Occipital lobe (tissue), 1 donor: ENCODE measurements at regions not wholly inside any gene's neighbourhood (a gene's known extent, or its start where the extent isn't known, plus 50 kb on each side); places are given as distances from the start of the nearest gene placed in this dataset.
"Not testable (repeated sequence)": the region's sequence is repeated elsewhere in the genome, so short reads cannot be mapped to it uniquely, and the experiment has no call there.

ENCODE experiments used
- DNase-seq: peaks from one replicate; lab custom pipeline; 2025; lab: John Stamatoyannopoulos, UW

DNA sequence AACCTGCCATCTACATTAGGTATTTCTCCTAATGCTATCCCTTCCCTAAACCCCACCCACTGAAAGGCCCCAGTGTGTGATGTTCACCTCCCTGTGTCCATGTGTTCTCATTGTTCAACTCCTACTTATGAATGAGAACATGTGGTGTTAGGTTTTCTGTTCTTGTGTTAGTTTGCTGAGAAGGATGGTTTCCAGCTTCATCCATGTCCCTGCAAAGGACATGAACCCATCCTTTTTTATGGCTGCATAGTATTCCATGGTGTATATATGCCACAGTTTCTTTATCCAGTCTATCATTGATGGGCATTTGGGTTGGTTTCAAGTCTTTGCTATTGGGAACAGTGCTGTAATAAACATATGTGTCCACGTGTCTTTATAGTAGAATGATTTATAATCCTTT, 149.2 kb downstream of the PCDH7 start:
- not testable (repeated sequence) for DNase-seq

DNA sequence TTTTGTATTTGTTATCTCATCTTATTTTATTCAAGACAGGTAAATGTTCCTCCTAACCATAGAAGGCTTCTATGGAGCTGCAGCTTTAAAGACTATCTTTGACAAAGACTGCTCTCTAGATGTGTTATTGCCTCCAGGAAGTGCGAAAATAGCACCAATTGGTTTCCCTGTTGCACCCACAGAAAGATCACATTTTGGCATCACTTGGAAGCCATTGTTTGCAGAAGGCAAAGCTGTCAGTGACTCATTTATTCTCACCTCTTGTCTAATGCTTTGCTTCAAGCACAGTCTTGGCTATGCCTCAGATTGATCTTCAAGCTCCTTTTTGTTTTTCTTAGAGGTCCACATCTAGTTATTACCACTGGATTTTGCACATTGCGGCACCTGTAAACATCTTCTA, 150.3 kb downstream of the PCDH7 start:
- DNase-seq = peak; percentile 36

DNA sequence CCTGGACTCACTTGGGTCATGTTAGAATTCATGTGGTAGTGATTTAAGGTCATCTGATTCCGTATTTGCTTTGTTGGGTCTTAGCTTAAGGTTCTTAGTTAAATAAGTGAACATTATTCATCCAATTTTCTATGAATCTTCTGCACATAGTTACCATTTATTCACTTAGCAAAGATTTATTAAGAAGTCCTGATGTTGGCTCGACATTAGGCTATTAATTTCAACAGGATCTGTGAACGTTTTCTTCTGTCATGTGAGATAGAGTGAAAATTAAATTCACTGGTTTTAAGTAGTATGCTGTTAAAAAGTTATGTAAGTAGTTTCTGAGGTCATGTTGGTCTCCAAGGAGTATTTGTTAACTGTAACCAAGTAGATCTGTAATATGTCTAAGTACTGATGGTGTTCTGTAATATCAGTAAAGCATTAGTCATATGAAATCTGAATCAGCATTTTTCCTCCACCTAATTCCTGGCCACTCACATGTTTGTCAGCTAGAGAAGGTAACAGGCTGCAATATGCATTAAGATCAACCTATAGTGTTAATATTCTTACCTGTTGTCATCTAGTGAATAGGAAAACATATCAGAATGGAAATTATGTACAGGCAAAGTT, 155.6 kb downstream of the PCDH7 start:
- no peak for DNase-seq

DNA sequence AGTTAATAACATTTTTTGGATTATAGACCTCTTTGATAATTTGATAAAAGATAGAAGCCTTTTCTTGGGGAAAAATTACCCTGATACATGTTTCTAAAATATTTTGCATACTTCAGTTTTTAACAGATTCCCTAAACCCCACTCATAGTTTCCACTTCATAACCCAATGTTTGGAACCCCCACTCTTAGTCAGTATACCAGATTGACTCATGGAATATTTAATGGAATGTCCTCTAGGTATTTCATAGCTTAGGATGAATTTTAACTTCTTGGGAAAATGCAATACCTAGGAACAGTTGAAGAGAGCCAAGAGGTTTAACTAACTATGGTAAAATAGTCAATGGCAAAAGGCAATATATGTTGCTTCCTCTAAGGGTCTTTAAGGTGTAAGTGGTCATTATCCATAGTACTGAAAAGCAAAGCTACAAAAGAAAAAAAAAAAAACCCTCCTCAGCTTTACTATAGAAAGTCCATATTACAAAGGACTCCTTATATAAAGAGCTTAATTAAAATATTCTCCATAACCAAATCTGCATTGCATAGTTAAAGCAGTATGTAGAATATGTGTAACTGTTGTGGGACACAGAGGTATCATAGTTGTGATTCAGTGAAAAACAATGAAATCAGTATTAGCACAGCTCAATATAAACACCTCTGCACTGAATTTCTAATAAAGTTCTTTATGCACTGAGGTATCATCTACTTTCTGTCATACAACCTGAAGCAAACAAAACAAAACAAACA, 159.9 kb downstream of the PCDH7 start:
- no peak for DNase-seq

DNA sequence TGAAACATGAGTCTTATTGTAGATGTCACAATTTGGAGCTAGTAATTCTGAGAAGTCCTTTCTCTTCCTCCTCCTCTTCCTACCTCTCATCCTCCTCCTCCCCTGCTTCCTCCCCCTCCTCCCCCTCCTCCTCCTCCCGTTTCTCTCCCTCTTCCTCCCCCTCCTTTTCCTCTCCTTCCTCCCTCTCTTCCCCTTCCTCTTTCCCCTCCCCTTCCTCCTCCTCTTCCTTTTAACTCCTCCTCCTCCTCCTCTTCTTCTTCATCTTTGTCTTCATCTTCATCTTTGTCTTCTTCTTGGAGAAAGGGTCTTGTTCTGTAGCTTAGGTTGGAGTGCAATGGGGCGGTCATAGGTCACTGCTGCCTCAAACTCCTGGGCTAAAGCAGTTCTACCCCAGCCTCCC, 161.8 kb downstream of the PCDH7 start:
- DNase-seq = no peak

DNA sequence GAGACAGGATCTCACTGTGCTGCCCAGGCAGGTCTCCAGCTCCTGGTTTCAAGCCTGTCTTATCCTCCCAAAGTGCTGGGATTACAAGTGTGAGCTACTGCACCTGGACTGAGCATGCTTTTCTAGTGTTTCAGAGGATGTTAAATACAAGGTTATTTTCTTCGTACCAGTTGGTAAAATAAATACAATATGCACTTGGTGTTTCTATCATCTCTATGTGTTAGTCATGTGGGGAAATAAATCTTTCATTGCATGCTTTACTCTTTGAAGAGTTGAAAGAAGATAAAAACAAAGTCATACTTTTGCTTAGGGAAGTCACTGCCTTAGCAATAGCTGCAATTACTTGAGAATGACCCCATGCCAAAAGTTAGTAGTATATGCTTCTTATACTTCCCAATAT, 162.3 kb downstream of the PCDH7 start:
- DNase-seq = no peak

DNA sequence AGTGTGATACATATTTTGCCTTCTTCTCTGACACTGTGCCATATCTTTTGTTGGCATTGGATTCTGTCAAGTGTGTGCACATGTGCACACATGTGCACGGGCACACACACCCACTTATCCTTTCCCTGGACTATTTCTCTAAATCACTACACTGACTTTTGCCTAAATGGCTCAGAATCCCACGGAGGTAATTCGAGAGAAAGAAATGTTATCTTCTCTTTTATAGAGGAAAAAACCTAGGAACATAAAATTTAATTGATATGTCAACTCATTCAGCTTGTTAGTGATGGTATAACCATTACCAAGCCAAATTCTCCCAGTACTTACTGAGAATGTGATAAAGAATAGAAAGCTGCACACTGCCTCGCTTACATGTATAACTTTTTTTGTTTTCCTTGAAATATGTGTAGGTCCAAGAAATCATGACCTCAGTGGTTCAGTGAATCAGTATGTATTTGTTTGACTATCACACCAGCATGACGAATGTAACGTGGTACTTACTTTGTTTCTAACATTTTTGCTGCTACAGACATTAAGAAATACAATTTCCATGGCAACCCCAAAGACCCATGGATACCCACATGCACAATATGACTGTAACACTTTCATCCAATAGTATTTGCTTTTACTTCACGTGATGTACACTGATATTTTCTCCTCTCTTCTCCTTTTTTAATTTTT, 163.0 kb downstream of the PCDH7 start:
- no peak for DNase-seq

DNA sequence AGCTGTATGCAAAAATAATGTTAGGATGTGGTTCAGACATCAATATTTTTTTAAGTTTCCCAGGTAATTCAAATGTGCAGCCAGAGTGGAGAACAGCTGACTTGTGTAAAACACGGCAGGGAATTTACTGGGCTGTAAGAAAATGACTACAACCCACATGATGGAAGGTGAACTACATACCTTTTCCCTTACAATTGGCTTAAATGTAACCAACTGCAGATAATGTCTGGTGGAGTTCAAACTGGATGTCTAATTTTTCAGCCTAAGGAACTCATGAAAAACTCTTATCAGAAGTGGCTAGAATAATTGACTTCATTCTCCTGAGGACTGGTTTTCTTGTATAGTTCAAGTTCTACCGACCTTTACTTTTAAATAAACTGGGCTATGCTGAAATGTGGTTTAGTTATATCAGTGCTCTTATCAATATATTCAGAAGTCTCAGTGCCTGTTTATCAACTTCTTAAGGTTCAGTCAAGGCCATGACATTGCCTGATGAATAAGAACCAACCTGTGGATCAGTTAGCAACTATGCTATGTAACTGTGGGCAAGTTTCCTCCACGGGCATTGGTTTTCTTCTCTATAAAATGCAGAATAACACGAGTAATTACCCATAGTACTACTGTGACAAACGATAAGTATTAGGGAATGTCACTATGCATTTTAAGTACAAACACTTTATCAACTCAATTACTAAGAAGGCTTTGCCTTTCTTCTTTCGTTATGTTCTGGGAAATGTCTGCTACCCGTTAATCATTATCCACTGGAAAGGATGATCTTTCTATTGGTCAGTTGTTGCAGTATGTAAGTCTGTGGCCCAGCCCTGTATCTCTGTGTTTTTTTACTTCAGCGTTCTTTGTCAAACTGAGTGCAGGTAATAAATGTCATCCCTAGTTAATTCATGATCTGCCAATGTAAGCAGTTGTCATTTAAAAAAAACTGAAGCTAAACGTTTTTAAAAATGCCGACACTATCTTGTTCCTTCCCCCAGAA, 181.6 kb downstream of the PCDH7 start:
- no peak for DNase-seq

DNA sequence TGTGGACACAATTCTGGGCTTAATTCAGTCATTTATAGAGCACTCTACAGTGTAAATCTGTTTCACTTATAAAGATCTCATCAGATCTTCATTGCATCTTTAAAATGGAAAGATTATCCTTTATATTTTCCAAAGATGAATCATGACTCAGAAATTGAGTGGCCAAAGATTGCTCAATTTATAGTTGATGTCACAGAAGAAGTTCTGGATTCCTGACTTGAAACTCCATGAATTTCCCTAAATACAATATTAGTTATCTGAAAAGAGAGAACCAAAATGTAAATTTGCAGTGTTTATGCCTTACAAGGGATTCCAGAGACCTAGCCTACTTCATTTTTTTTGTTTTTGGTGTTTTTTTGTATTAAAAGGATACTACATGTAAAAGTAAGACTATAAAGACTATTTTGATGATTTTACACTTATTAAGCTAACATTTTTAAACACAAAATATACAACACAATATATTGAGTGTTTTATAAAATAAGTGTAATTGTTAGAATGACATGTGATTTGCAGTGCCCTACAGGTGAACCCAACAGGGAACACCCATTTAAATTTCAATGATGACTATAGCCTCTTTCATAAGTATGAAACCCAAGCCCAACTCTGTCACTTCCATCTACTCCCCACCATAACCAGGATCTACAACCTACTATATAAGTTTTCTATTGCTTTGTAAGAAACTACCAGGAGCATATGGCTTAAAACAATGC, 183.5 kb downstream of the PCDH7 start:
- DNase-seq = no peak

DNA sequence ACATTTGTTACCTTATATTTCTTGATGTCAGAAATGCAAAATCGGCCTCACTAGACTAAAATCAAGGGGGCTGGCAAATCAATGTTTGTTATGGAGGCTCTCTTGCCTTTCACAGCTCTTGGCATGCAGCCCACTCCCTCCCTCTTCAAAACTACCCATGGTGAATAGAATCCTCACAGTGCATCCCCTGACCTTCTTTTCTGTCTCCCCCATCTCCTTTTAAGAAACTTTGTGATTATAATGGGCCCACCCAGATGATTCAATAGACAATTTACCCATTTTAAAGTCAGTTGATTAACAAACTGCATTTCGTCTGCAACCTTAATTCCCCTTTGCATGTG, 184.0 kb downstream of the PCDH7 start:
- no peak for DNase-seq

DNA sequence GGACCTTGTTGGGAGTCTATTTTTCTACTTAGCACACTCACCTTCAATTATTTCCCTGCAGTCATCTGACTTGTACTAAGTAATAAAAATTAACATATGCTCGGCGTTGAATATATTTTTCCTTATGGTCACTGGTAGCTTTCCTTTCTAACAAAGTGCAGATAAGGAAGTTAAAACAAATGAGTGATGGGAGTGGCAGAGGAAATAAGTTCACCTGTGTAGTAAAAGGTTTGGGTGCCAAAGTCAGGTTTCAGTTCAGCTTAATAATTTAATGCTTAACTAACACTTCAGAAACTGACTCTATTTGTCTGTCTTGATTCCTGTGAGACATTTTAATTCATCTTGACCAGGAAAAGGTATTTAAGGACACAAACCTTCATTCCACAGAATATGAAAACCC, 184.4 kb downstream of the PCDH7 start:
- no peak for DNase-seq

DNA sequence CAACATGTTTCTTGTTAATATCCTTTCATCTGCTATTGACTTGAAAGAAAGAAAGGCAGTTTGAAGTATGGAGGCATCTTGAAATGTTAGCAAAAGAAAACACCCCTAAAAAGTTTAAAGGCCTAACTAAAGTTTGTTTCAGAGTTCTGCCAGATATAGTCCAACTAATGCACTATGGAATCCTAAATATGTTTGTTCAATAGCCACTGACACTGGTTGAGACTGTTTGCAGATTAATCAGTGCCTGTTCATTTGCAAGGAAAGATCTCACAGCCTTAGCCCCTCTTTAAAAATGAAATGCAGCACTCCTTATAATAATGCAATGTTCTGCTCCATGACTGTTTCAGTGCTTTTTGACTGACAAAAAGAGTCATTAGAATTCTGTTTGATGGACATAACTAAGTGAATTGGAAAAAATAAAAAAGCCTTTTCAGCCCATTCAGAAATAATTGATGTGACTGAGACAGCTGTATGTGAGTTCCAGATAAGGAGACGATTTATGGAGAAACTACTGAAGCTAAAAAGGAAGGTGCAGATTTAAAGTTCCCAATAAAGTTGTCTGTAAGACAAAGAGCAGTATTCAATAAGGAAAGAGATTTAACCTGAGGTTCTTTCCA, 192.0 kb downstream of the PCDH7 start:
- no peak for DNase-seq

DNA sequence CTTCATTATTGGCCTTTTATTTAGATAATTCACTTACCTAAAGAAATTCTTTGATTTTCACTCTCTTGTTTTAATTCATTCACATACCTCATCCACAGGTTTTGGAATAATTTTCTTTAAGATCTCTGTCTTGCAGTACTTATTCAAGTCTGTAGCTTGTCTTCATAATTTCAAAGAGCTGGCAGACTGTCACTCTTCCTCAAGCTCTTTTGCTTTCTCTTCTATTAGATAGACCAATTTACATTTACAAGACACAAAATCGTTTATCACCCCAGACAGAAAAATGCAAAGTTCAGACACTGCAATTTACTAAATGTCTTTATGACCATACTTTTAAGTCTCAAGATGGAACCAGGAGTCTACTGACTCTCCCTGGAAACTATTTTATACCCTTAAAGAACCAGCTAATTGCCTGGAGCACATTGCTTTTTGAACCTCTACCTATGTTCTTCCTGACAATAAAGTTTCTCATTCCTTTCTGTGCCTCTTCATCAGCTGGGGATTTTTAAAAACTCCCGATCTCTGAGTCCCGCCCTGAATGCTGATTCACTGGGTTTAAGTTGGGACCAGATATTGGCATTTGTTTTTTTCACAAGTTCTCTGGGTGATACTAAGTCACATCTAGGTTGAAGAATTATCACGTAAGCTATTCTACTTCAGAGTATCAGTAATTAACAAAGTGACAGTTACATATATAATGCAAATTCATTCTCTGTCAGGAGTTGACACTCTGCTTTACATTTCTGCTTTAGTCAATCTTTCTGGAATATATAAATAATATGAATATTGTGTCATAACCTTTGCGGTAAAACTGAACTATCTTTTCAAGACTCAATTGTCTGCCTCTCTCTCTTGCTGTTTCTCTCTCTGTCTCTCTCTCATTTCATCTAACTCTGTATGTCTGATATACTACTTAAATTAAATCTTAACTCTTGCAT, 196.4 kb downstream of the PCDH7 start:
- no peak for DNase-seq

DNA sequence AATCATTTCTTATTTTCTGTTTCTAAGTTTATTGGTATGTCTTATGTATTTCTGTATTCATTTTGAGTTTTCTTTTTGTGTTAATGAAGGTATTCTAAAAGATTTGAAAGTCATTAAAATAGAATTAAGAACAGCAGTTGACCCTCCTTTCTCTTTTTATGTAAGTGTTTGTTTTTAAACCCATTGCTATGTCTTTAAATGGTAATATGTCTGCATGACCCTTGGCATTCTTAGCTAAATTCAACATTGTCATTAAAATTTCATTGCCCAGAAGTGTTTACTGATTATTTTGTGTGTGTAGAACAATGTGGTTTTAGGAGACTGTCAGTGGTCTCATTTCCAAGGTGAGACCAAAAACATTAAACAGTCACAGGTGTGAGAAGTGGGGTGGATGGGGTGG, 197.8 kb downstream of the PCDH7 start:
- no peak for DNase-seq

DNA sequence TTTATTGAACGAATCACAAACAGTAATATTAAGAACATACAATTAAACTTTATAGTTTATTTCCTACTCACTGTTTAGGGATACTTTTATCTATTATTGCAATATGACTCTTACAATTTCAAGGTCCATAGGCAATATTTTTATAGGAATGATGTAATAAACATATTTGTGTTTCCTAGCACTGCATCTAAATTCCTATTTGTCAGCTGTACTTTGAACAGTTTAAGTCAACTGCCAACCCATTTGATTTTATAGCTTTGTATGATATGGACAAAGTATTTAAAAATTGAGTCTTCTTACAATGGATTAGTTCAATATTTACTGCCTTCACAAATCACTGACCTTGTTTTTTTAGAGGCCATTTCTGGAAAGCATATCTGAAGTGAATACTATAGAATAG, 199.3 kb downstream of the PCDH7 start:
- no peak for DNase-seq

DNA sequence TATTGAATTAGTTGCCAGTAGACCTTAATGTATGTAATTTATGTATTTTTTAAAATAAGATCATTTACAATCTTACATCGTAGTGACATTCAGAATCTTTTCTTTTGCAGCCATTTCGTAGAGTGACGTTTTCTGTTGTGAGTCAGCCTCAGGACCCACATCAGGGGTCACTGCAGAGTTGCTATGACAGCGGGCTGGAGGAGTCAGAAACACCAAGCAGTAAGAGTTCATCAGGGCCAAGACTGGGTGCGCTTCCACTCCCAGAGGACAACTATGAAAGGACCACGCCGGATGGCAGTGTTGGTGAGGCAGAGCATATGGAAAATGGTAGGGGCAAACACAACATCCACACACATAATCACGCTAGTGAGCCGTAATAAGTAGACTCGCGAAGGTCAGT, 199.9 kb downstream of the PCDH7 start:
- no peak for DNase-seq

DNA sequence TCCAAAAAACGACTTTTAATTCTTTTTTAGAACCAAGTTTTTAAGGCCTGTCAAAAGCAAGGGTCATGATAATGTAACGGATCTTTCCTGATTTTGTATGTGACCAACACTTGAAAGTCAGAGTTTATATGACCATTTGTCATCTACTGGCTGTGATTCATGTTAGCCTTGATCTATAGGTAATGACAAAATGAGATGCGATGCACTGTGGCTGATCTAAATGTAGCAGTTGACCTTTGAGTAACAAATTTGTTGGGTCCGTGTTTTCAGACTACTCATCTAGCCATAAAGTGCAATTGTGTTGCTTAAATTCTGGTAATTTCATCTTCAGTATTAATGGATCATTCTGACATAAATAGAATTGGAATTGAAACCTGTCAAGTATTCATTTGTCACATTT, 202.5 kb downstream of the PCDH7 start:
- no peak for DNase-seq

DNA sequence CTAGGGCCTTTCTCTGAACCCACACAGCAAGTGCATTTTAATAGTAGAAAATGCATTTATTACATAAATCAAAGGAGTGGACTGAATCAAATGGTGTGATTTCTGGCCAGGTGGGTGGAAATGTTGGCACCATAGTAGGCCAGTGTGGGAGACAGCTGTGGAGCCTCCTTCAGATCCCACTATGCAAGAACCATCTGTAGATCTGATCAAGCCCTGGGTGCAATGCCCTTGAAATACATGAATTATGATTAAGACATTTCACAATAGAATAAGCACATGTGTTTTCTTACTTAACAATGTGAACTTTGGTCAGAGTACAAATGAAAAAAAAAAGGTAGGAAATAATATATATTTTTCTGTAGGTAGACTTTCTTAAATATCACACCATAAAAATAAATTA, 204.3 kb downstream of the PCDH7 start:
- no peak for DNase-seq

DNA sequence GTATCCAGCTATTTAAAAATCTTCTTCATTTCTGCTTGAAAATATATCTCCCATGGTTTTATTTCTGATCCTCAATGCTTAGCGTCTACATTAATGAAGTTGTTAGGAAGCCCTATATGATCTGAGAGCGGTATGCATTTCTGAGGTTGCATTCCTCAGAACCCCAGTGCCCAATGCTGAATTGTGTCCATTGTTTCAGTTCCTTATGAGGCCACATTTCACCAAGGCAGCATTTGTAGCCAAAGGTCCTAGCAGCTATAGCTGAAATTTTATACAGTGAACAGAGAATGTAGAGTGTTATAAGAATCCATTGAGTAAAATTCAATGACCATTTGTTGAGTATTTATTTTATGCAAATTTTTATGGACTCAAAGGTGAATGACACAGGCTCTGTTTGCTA, 209.5 kb downstream of the PCDH7 start:
- no peak for DNase-seq

DNA sequence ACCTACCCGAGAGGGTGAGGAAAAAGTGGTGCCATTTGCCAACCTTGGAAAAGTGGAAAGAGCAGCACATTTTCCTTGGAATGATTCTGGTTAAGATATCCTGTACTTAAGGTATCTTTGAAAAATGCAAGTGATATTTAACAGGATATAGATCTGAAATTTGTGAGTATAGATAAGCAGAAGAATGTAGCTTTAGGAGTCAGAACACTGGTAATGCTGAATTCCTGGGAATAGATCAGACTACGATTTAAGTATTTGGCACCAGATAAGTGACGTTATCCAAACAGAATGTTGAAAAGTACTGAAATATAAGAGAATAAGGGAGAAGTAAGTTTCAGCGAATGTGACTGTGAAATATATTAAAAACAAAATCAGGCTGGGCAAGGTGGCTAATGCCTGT, 210.1 kb downstream of the PCDH7 start:
- no peak for DNase-seq
